Testis (tissue), 2 donors: ENCODE measurements at regions not wholly inside any gene's neighbourhood (a gene's known extent, or its start where the extent isn't known, plus 50 kb on each side); places are given as distances from the start of the nearest gene placed in this dataset.
A peak's percentile ranks its signal among the peaks of the same experiment; 100 is the strongest.

Source experiments
- DNase-seq: peaks from one replicate; pipeline ENCODE4 v3.0.0-alpha.2; 2019
- H3K27ac ChIP-seq, 2 donors: fragments of 200-600 bp; sonication (generic); one replicate each; pipeline ENCODE4 v1.5.1; 2019
- H3K27me3 ChIP-seq: fragments of 200-600 bp; sonication (generic); one replicate; pipeline ENCODE4 v1.5.1; 2019
- H3K36me3 ChIP-seq: fragments of 200-600 bp; sonication (generic); one replicate; pipeline ENCODE4 v1.5.1; 2017; ENCODE audit warnings: low read depth; ENCODE audit errors: missing control alignments
- H3K4me1 ChIP-seq: fragments of 200-600 bp; sonication (generic); one replicate; pipeline ENCODE4 v1.5.1; 2019
- H3K4me3 ChIP-seq, 2 donors: fragments of 200-600 bp; sonication (generic); one replicate each; pipeline ENCODE4 v1.5.1; 2017 to 2019
- H3K9me3 ChIP-seq: fragments of 200-600 bp; sonication (generic); one replicate; pipeline ENCODE4 v1.5.1; 2017
- POLR2A ChIP-seq: fragments of 450-650 bp; IDR thresholded peaks from one replicate; pipeline ENCODE4 v1.6.1; 2017; ENCODE audit warnings: antibody characterized with exemption, mild to moderate bottlenecking, moderate library complexity
- WGBS, 2 donors: methylation state at CpG; one replicate each; pipeline ENCODE4 v1.1.5; 2018; 5-methylcytosine and 5-hydroxymethylcytosine counted together
- intact Hi-C: fragments of 100-400 bp; cut with DNase I; formaldehyde crosslinking; loops from one replicate; pipeline ENCODE4 v1.15.1; 2023; ENCODE audit warnings: low total_unique reads
- TF ChIP-seq, protein P1 (sequence below), 3 experiments: fragments of 450-650 bp in 2 of 3; fragments of 200-600 bp in 1 of 3; sonication (generic) in 1 of 3; IDR thresholded peaks; one replicate each; pipeline ENCODE4 v1.5.1; 2016 to 2019; ENCODE audit warnings: antibody characterized with exemption in 3 of 3, mild to moderate bottlenecking in 2 of 3, moderate library complexity in 1 of 3

GRCh38 chr2:41886145-41886664, 161.6 kb upstream of the PKDCC start:
- intact Hi-C loops, result no loop called here
- H3K9me3 ChIP-seq, result no peaks in the 10 kb centered on the region

GRCh38 chr2:41886757-41887156, 161.1 kb upstream of the PKDCC start:
- H3K27ac ChIP-seq, result peak overlapping the region; percentile 13 to 82
- H3K27me3 ChIP-seq, result no peaks in the 10 kb centered on the region
- H3K4me1 ChIP-seq, result peaks cover 38% of the 10 kb centered on the region
- intact Hi-C loops, result no loop called here
- WGBS, 2 donors, result 30 to 40% methylated on average over 2 of the region's 2 CpGs
- H3K4me3 ChIP-seq, result no peak overlapping the region
- no peaks in the 10 kb centered on the region for H3K36me3 ChIP-seq
- H3K9me3 ChIP-seq, result no peaks in the 10 kb centered on the region
- peak; percentile 39 for DNase-seq
- TF ChIP-seq, protein P1, sequence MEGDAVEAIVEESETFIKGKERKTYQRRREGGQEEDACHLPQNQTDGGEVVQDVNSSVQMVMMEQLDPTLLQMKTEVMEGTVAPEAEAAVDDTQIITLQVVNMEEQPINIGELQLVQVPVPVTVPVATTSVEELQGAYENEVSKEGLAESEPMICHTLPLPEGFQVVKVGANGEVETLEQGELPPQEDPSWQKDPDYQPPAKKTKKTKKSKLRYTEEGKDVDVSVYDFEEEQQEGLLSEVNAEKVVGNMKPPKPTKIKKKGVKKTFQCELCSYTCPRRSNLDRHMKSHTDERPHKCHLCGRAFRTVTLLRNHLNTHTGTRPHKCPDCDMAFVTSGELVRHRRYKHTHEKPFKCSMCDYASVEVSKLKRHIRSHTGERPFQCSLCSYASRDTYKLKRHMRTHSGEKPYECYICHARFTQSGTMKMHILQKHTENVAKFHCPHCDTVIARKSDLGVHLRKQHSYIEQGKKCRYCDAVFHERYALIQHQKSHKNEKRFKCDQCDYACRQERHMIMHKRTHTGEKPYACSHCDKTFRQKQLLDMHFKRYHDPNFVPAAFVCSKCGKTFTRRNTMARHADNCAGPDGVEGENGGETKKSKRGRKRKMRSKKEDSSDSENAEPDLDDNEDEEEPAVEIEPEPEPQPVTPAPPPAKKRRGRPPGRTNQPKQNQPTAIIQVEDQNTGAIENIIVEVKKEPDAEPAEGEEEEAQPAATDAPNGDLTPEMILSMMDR (IDR thresholded peaks at IDR 0.05), result no peak
- no peak for TF ChIP-seq POLR2A

More at GRCh38 chr2:41886145-41886664, 161.6 kb upstream of the PKDCC start:
- Histone ChIP-seq H3K36me3 (no peaks in the 10 kb centered on the region), H3K4me3 (no peak overlapping the region), H3K27me3 (no peaks in the 10 kb centered on the region), H3K4me1 (peaks cover 38% of the 10 kb centered on the region), H3K27ac (peak overlapping the region; percentile 13 to 82)
- TF ChIP-seq, protein P1 (IDR thresholded peaks at IDR 0.05), result no peak
- TF ChIP-seq POLR2A, result no peak
- 48 to 63% methylated on average over 2 of the region's 2 CpGs for WGBS, 2 donors
- DNase-seq, result no peak

DNA sequence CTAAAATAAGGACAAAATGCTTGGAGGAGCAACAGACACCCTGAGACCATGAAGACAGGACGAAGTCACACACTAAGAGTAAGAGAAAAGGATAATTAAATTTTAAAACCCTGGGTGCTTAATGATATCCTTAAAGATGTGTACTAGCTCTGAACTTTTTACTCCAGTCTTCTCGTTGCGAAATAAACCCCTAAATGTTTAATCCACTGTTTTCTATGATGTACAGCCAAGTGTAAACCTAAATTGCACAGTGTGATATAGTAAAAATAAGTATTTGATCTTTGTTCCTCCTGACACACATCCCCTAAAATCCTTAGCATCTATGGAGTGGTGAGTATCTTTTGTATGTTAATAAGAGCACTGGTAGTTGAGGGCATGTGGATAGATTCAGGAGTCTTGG, 157.5 kb upstream of the PKDCC start:
- Histone ChIP-seq H3K27me3 (no peaks in the 10 kb centered on the region), H3K4me3 (no peak overlapping the region), H3K27ac (no peak overlapping the region), H3K9me3 (no peaks in the 10 kb centered on the region), H3K4me1 (peaks cover 18% of the 10 kb centered on the region), H3K36me3 (no peaks in the 10 kb centered on the region)
- no peak for DNase-seq
- TF ChIP-seq, protein P1 (IDR thresholded peaks at IDR 0.05), result no peak
- TF ChIP-seq POLR2A, result no peak
- WGBS, 2 donors, result 93 to 96% methylated on average over 3 of the region's 3 CpGs
- intact Hi-C loops, result no loop called here

DNA sequence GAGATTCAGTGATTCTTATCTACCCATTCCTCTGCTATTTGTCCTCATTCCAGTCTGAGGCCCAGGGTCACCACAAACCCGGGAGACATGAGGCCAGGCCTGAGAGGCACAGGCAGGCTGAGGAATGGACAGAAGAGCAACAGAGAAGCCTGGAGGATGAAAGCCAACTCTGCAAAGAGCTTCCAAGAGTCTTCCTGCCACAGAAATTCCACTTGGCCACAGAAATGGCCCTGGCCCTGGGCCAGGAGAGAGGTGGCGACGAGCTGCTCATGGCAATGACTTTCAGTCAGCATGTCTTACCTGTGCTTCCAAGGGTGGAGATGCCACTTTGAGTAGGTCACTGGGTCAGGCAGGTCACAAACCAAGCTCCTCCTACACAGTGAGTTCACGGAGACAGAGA, 155.3 kb upstream of the PKDCC start:
- no peak for DNase-seq
- TF ChIP-seq POLR2A, result no peak
- TF ChIP-seq, protein P1 (IDR thresholded peaks at IDR 0.05), result no peak
- Histone ChIP-seq H3K4me1 (no peaks in the 10 kb centered on the region), H3K36me3 (no peaks in the 10 kb centered on the region), H3K27me3 (no peaks in the 10 kb centered on the region), H3K9me3 (no peaks in the 10 kb centered on the region), H3K4me3 (no peak overlapping the region), H3K27ac (no peak overlapping the region)
- intact Hi-C loops, result no loop called here
- 77 to 83% methylated on average over 4 of the region's 4 CpGs for whole genome bisulfite sequencing, 2 donors
